ENCODE measurements at regions not wholly inside any gene's neighbourhood (a gene's known extent, or its start where the extent isn't known, plus 50 kb on each side); places are given as distances from the start of the nearest gene placed in this dataset.

GRCh38 chr5:114634967-114635901, 273.4 kb downstream of the KCNN2 start:
- TF ChIP-seq POLR2AphosphoS5 (IDR thresholded peaks at IDR 0.05) (no peak), CTCF (IDR thresholded peaks at IDR 0.05) (no peak), POLR2A (IDR thresholded peaks at IDR 0.05; ENCODE audit: low read depth) (no peak)

Measured in esophagus muscularis mucosa (tissue), 3 donors.